GM21390 (cell line): ENCODE measurements at regions not wholly inside any gene's neighbourhood (a gene's known extent, or its start where the extent isn't known, plus 50 kb on each side); places are given as distances from the start of the nearest gene placed in this dataset.

Experiments used
- ATAC-seq: cut with Tn5 transposase; IDR thresholded peaks from one replicate; pipeline ENCODE4 v1.9.1; 2021; ENCODE audit not compliant: unreplicated experiment

DNA sequence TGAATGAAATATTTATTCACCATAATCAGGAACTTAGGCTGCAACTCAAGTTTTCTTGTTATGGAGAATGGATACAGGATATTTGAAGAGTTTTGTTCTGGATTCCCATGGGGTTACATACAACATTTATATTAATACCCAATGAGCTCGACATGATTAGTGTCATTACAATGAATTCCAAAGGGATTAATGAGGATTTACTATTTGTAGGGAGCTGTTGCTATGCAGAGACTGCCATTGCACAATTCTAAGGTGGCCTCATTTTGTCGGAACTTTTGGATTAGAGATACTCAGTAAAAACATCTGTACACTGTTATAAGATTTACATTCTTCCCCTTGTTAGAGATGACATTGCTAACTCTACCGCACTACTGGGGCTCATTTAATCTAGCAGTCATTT, 586.8 kb upstream of the MAP3K7 start:
- ATAC-seq: no peak

DNA sequence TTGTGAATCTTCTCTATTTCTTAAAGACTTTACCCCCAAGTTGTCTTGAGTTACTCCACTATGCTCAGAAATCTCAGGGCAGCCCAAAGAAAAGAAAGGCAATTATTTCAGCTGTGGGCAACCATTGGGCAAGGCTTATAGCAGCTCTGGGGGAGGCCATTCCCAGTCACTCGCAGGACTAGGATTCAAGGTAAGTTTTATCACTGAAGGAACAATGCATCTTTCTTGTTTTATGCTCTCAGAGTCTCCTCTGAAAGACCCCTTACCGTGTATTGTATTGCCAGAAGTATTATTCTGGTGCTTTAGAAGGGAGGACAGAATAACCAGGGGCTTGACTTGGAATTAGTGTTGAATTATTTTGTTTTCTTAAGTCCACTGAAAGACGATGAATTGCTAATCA, 586.3 kb upstream of the MAP3K7 start:
- no peak for ATAC-seq

DNA sequence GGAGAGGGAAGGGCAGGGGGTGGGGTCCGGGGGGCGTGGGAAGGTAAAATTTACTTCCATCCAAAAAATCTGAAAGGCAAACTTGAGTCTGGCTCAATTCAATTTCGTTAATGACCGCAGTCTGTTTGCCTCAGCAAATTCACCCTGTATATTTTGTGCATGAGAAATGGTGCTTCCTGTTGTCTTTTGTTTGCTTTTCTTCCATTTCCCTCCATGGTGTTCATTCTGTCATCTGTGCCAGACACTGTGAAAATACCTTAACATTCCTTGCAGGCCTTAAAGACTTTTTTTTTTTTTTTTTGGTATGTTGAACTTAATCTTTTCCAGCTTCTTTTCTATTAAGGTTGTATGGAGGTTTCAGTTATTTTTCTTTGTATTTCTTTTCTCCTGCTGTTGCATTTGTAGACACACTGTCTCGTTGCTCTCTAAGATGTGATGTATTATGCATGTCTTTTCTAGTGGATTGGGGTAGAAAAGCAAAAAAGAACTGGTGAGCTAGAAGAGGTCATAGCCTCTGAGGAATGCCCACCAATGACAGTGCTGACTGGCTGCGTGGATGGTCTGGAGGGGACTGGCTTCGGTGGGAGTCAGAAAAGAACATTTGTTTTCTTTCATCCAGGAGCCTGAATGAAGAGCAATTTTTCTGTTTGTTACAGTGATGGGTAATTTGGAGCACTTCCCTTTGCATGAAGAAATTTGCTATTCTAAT, 585.0 kb upstream of the MAP3K7 start:
- no peak for ATAC-seq

DNA sequence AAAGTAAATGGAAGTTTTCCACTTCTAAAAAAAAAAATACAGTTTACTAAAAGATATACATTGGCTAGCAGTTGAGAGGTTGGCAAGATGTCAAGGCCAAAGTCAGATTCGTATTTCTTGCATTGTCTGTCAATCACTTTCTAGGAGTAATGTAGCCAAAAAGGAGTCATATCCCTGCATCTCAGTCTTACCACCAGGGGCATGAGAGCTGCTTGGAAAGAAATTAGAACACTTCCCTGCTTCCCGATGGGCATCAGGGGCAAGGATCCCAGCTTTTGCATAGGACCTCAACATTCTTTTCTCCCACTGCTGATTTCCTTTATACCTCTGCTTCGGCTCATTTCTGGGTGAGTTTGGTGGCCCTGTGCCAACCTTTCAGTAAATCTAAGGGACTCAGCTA, 581.0 kb upstream of the MAP3K7 start:
- ATAC-seq: no peak

DNA sequence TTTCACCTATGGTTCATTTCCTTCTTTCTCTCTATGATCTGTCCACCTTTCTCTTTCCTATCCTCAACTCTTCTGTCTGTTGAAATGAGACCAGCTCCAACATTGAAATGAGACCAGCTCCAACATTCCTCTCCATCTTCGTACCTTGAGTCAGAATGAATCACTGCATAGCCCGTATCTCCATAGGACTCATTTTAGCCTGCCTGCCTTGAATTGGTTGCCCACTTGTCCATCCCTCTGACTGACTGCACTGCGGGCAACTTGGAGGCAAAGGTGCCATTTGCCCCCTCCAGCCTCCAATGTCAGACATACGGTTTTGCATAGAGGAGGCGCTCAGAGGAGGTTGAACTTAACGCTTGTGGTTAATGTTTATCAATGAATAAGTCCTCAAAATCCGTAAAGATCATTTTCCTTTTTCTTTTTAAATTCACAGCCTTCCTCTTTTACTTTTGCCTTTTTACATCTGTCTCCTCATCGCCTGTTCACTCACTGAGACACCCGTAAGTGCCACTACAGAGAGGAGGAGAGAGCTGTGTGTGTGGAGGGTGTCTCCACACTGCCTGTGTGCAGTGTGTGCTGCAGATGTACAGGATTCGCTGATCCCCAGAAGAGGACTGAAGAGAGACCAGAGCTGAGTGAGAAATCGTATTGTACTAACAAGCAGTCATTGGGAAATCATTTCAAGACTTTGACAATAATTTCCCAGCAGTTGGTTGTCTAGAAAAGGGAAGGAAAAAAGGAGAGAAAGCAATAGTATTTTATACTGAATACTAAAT, 579.6 kb upstream of the MAP3K7 start:
- no peak for ATAC-seq

DNA sequence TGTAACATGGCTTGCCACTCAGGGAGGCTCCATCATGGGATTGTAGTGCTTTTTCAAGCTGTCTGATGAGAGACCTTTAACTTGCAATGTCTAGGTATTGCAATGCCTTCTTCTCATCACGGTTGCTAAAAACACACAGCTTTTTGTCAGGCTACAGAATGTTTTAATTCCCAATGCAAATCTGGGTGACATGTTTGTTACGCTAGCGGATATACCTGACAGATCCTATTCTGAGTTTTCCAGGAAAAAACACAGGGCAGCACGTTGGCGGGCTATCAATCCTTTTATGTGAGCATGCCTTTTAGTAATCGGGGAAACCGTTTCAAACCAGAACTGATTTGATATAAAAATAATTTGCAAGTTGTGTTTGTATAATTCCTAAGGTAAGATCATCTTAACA, 577.2 kb upstream of the MAP3K7 start:
- no peak for ATAC-seq

DNA sequence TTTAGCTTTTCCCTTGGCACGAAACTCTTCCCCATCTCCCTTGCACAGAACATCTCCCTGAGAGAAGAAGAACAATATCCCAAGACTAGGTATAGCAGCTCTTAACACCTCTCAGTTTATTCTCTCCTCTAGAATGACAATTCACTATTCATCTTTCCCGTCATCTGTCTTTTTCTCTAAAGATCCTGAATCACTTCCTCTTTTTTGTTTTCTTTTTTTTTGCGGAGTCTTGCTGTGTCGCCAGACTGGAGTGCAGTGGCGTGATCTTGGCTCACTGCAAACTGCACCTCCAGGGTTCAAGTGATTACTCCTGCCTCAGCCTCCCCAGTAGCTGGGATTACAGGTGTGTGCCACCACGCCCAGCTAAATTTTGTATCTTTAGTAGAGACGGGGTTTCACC, 574.4 kb upstream of the MAP3K7 start:
- no peak for ATAC-seq

DNA sequence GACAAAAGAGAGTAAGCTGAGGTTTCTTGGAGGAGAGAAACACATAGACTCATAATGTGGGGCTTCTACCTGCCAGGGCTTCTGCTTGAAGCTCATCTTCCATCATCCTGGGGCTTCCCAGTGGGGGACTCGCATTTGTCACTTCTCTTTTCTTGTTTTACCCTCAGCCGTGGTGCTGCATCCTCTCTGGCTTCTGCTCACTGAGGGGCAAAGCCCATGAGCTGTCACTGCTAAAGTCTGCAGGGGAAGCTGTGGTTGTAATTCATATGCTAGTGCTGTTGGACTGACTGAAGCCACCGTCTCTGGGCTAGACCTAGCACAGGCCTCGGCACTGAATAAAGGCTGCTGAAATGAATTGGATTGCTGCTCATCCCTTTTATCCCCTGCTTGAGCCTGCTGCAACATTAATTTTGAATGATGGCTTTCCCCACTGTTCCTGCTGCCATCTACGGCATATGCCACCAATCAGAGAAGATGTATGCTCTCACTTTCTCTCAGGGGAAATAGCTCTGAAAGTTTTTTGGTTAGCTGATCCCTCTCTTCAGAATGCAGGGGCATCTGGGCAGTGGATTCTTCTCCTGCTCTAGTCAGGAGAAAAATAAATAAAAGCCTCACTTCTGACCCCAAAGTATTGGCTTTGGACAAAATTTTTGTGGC, 568.4 kb upstream of the MAP3K7 start:
- no peak for ATAC-seq

DNA sequence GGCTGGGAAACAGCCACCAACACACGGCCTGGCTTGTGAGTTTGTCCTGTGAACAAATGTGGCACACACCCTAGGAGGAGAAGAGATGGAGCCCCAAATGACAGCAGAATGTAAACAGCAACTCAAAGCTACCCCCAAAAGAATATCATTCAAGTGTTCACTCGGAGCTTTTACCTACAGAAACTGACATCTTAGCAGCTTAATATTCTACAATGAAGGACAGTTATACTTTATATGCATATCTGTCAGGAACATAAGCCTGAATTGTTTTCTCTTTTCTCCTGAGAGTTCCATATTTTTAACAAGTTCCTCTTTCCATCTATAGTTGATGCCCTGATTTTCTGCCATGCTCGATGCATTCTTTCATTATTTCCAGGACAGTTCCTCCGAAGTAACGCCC, 566.0 kb upstream of the MAP3K7 start:
- no peak for ATAC-seq

DNA sequence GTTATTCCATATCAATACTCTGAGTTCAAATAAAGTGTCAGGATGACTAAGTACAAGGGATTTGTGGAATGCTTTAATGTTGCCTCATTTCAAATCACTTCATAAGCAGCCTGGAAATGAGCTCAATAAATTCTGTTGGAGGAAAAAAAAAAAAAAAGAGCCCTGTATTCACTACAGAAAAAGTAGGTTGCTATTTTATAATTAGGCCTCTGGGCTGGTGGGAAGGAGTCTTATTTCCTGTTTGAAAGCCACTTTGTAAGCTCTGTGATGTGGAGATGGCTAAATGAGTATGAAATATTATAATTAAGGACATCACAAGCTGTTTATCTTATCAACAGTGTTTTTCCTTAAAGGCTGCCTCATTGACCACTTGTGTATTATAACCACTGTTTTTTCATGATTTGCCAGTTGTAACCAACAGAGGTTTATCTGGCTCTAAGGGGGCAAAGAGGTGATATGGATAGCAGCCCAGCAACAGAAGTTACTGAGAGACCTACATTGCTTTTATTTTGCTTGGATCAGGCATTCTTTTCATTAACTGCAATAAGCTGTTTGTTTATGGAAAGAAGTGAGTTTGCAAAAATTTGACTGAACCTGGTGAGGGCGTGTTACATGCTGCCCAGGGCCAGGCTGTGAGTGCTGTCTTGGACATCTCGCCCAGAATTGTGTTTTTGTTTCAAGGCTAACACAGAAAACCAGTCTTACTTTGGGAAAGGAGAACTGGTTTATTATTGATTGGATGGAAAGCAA, 563.3 kb upstream of the MAP3K7 start:
- ATAC-seq: no peak

DNA sequence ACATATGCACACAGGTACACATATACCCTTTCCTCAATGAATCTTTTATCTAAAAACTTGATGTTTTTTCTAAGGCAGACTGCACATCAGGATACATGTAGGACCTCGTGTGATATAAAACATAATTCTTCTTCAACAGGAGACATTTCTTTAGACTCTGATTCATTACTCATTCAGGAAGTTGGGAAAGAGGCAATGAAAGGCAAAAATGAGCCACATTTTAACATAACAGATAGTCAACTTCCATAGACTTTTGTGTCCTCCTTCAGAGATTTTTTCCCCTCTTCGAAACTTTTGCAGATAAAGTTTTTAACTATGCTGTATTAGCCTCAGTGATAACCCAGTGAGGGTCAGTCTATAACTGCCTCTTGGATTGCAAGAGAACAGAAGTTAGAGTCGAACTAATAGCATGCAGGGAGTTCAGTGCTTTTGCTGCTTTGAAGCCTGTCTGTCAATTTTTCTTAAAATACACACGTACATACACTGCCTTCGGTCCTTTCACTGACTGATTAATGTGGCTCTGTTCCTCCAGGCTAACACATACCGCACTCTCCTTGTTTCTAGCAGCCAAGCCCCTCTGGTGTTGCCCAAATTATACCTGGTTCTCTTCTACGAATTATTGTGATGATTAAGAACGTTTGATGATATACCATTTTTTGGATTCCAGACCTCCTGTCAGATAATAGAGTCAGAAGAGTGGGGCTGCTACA, 562.5 kb upstream of the MAP3K7 start:
- no peak for ATAC-seq

DNA sequence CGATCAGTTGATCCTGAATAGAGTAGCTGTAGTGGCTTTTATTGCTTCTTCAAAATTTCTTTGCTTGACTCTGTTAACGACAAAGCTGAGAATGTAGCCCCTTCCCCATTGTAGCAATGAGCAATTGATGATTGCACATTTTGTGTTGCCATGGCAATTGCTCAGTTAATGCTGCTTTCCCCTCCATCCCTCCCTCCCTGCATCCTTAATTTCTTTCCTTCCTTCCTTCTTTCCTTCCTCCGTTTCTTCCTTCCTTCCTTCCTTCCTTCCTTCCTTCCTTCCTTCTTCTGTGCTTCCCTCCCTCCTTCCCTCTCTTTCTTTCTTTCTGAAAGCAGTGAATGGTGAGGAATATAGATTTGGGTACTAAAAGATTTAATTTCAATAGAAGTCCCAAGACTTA, 557.3 kb upstream of the MAP3K7 start:
- ATAC-seq: no peak

DNA sequence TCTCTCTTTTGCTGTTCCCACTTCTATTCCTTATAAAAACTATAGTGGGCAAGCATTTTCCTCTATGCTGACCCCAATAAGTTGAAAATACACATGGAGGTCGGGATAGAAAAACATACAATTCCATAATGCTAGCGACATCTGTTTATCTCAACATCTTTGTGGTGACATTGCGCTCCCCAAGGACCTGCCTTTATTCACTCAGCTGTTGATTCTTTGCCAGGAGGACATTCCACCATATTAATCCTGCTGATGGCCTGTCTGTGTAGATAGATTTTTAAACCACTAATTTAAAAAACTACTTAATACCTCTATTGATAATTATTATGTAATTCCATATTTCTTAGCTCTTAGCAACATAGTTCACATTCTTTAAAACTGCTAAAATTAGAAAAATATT, 555.3 kb upstream of the MAP3K7 start:
- no peak for ATAC-seq

DNA sequence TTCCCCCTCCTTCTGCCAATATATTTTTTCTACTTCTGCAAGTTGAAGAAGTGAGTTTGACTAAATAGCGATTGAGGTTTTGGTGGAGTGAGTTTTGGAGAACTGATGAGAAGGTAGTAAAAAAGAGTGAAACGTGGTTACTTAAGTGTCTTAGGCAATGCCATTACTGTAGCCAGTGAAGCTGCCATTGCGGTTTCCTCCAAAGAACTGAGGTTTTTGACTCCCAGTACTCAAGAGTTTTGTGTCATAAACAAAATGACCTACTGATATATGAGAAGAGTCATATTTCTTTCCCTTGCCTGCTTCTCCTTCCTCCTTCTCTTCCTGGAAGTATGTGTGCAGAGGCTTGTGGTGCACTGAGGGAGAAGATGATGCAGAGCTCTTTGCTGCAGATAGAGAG, 554.5 kb upstream of the MAP3K7 start:
- no peak for ATAC-seq

DNA sequence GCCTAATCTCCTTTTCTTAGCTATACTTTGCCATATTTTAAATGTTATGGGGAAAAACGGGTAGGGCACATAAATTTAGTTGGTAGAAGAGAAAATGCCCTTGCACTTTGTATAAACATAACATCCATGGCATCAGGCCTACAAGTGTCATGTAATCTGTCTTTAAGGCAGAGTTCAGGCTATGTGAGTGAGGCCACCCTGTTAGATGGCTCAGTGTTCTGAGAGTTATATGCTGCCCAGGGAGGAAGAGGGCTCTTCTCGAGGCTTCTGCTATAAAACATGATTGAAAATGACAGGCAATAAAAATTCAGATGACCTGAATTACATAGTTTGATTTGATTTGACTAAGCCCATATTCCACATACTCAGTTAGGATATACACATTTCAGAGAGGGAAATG, 553.6 kb upstream of the MAP3K7 start:
- ATAC-seq: no peak

DNA sequence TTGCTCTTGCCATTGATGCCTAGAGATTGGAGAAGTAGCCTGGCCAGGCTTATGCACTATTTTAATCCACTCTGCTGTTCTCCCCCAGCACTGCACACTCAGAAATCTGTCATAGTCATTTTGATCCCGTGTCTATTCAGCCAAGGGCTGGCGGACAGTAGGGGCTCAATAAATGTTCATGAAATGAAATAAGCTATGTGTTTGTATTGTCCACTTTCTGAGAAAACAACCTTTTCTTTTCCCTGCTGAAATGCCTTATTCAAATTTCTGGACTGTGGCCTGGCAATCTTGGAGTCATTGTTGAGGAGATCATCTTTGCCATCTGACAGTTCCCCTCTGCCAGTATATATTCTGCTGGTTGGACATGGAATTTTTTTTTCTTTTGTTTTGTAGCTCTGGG, 550.4 kb upstream of the MAP3K7 start:
- no peak for ATAC-seq

DNA sequence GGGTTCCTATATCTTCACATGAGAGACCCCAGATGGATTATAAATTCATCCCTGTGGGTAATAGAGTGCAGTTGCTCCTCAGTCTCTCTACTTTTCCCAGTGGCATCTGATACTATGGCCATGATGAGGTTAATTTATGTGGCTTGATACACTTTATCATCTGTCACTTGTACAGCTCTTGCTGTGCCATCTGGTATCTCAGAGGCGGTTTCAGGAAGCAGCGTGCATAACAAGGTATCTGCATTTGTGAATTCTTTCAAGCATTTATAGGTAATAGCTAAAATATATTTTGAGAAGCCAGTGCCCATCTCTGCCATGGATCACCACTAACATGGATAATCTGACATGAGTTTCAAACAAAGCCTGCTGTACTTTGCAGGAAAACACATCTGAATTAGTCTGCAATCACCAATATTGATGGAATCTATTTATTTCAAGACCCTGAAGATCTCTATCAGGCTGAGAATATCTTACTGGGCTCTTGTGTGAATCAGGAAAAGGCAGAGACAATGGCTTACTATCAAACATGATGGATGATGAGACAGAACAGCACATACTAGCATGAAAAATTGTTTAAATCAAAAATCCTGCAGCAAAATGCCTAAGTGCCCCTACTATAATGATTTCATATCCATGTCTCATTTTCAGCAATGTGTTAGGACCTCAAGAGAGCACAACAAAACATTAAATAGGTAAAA, 548.7 kb upstream of the MAP3K7 start:
- ATAC-seq: no peak

DNA sequence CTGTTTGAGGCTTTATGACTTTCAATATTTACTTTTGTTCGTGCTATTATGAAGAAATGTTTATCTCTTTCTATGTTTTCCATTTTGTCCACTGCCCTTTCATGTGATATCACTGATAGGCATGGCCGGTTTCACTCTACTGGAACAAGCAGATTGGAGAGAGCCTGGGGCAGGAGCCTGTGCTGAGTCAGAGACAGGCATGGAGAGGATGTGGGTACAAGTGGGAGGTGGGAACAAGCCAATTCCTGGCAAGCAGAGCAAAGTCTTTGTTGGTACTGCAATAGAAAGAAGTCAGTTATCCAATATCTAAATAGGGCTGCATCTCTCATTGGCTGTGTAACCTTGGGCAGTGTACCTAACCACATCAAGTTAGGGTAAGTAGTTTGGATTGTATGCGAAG, 545.6 kb upstream of the MAP3K7 start:
- no peak for ATAC-seq

DNA sequence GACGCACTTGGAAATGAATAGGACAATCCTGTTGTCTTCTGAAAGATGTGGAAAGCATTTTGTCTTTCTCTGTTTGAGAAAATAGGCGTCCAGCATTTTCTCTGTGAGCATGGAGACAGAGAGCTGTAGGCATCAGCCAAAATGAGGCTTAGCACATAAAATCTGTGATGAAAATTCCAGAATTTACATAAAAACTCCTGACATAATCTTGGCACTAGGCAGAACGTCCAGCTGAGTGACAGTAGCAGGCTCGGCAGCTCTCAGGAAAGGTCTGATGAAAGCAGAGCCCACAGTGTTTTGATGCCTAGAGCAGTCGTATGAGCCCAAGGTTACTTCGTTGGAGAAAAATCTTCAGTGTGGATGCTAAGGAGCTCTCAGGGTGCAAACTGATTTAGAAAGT, 543.3 kb upstream of the MAP3K7 start:
- no peak for ATAC-seq

DNA sequence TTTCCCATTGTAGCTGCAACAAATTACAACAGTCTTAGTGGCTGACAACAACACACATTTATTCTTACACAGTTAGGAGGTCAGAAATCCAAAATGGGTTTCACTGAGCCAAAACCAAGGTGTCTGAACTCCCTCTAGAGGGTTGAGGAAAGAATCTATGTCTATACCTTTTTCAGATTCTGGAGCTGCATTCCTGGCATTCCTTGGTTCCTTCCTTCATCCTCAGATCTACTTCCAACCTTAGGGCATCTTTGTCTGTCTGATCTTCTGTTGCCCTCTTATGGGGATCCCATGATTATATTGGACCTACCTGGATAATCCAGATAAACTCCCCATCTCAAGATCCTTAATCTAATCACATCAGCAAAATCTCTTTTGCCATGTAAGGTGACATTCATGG, 540.9 kb upstream of the MAP3K7 start:
- no peak for ATAC-seq
